Left lung (tissue), 4 donors: ENCODE measurements at regions not wholly inside any gene's neighbourhood (a gene's known extent, or its start where the extent isn't known, plus 50 kb on each side); places are given as distances from the start of the nearest gene placed in this dataset.
A peak's percentile ranks its signal among the peaks of the same experiment; 100 is the strongest.

Experiments used
- ATAC-seq: fragments of 200-7000 bp; cut with Tn5 transposase; one replicate; pipeline ENCODE4 v1.9.1; 2020; ENCODE audit warnings: moderate library complexity
- DNase-seq, 4 donors: peaks; one replicate each; pipeline ENCODE4 v3.0.0-alpha.2; 2013 to 2020
- H3K27ac ChIP-seq, 2 donors: fragments of 200-600 bp; sonication (generic) in 1 of 2; one replicate each; pipeline versions ENCODE4 v1.5.0 to v1.8.0; 2020 to 2021
- H3K27me3 ChIP-seq, 2 donors: fragments of 200-600 bp; sonication (generic) in 1 of 2; one replicate each; pipeline versions ENCODE4 v1.5.0 to v1.8.0; 2020 to 2021
- H3K36me3 ChIP-seq, 2 donors: fragments of 200-600 bp; sonication (generic) in 1 of 2; one replicate each; pipeline versions ENCODE4 v1.5.0 to v1.8.0; 2020 to 2021
- H3K4me1 ChIP-seq, 2 donors: fragments of 200-600 bp; one replicate each; pipeline ENCODE4 v1.8.0; 2021
- H3K4me3 ChIP-seq, 2 donors: fragments of 200-600 bp; sonication (generic) in 1 of 2; one replicate each; pipeline versions ENCODE4 v1.5.0 to v1.8.0; 2020 to 2021; ENCODE audit warnings: mild to moderate bottlenecking in 1 of 2
- H3K9me3 ChIP-seq, 2 donors: fragments of 200-600 bp; sonication (generic) in 1 of 2; one replicate each; pipeline versions ENCODE4 v1.5.0 to v1.8.0; 2020 to 2021
- CTCF ChIP-seq, 2 donors: fragments of 200-600 bp; sonication (generic) in 1 of 2; IDR thresholded peaks; one replicate each; pipeline versions ENCODE4 v1.5.0 to v1.8.0; 2021; ENCODE audit warnings: antibody characterized with exemption in 2 of 2
- intact Hi-C, 2 donors: fragments of 100-400 bp; cut with DNase I; formaldehyde crosslinking; loops; one replicate each; pipeline versions ENCODE4 v1.11.2 to v1.14.2; 2022
- donor health status: DM: no; HTN: yes; CAD: no.
- donor health status: DM: no; HTN: no; CAD: no.

DNA sequence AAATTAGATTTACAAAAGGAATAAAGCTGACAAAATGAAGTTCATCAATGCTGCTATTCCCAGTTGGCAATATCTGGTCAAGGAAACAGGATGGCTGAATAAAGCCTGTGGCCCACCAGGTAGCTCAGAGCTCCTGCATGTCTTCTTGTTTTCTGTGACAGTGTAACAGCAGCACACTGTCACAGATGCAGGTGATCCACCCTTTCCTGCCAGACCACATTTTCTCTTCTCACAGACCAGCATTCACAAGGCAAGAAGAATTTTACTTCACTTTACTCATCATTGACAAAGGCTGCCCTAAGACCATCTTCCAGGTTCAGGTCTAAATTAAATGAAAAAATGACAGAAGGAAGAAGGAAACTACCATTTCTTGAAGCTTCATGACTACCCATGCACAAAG lies 166.2 kb upstream of the MEIS1 start:
- ATAC-seq = no peak

DNA sequence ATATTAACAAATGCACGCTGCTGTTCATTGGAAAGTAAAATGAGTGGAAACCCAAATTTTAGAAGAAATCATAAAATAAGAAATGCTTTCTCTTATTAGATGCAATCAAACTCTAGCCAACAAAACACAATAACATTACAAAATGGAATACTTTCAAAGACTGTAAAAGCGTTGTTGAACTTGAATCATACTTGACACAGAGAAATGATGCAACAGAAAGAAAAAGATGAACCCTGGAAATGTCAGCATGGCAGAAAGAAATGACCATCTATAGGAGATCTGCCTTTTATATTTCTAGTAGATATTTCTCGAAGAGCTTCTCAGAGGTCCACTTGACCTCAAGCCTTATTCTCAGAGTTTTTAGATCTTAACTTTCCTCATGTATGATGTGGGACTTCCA lies 170.6 kb upstream of the MEIS1 start:
- no peak for ATAC-seq
- no peaks in the 10 kb centered on the region for H3K9me3 ChIP-seq
- no peak for DNase-seq
- no peaks in the 10 kb centered on the region for H3K27me3 ChIP-seq
- TF ChIP-seq CTCF (IDR thresholded peaks at IDR 0.05) = no peak
- H3K36me3 ChIP-seq = no peaks in the 10 kb centered on the region
- intact Hi-C loops = no loop called here
- H3K27ac ChIP-seq = no peak overlapping the region
- no peak overlapping the region for H3K4me3 ChIP-seq
- no peaks in the 10 kb centered on the region for H3K4me1 ChIP-seq

More for the DNA sequence above, 166.2 kb upstream of the MEIS1 start:
- TF ChIP-seq CTCF (IDR thresholded peaks at IDR 0.05) = no peak
- no peaks in the 10 kb centered on the region for H3K36me3 ChIP-seq
- no peak overlapping the region for H3K4me3 ChIP-seq
- no peaks in the 10 kb centered on the region for H3K9me3 ChIP-seq
- intact Hi-C loops = no loop called here
- H3K4me1 ChIP-seq = no peaks in the 10 kb centered on the region
- no peak overlapping the region for H3K27ac ChIP-seq
- DNase-seq = no peak
- no peaks in the 10 kb centered on the region for H3K27me3 ChIP-seq

DNA sequence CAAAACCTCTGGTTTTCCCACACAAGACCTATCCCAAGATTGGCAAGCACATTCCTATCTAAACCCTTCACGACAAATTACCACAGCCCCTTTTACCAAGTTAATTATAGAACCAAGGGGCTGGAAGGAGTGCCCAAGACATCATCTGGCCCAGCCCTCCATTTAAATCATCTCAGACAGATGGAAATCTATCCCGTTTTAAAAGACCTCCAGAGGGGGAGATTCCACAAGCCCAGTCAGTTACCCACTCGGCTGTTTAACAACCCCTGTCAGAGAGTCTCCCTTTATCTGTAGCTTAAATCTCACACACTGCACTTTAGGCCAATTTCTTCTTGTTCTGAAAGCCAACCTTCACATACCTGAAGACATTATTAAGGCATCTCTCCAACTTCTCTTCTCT lies 179.1 kb upstream of the MEIS1 start:
- no peak for DNase-seq
- no peak for TF ChIP-seq CTCF (IDR thresholded peaks at IDR 0.05)
- intact Hi-C loops = no loop called here
- H3K36me3 ChIP-seq = no peaks in the 10 kb centered on the region
- ATAC-seq = no peak
- no peaks in the 10 kb centered on the region for H3K27me3 ChIP-seq
- no peaks in the 10 kb centered on the region for H3K9me3 ChIP-seq
- H3K27ac ChIP-seq = no peak overlapping the region
- no peaks in the 10 kb centered on the region for H3K4me1 ChIP-seq
- H3K4me3 ChIP-seq = no peak overlapping the region

DNA sequence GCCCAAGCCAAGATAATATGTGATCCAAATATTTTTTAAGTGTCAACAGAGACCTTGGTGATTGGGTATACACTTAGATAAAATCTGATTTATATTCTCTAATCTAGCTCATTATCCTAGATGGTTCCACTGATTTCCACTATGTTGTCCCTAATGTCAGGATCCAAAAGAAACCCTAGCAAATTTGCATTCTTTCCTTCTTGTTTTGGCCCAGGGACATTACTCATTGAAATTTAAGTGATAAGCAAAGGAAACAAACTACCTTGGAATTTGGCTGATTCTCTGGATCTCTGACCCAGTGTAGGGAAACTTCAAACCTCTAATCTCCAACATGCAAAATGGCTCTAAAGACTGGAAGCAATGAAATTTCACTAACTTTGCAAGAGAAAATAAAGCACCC lies 179.8 kb upstream of the MEIS1 start:
- H3K27ac ChIP-seq = no peak overlapping the region
- H3K4me1 ChIP-seq = no peaks in the 10 kb centered on the region
- no peaks in the 10 kb centered on the region for H3K36me3 ChIP-seq
- no peaks in the 10 kb centered on the region for H3K9me3 ChIP-seq
- no peak for TF ChIP-seq CTCF (IDR thresholded peaks at IDR 0.05)
- ATAC-seq = no peak
- no peak overlapping the region for H3K4me3 ChIP-seq
- no peaks in the 10 kb centered on the region for H3K27me3 ChIP-seq
- DNase-seq = no peak
- intact Hi-C loops = no loop called here

DNA sequence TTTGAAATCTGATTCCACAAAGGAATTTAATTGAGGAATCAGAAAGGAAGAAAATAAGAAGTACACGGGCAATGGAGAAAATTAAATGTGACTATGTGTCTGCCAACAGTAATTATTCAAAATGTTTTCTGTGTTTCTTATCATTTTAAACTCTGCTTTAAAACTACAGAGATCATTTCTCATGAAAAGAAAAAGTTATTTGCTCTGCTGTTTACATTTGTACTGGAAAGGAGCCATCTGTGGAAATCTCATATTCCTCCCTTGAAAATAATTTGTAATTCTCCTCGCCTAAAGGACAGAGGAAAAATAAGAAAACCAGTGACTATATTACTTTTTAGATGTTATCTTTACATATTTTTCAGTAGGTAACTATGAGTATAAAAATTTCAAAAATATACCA lies 181.9 kb upstream of the MEIS1 start:
- H3K4me1 ChIP-seq = no peaks in the 10 kb centered on the region
- no peaks in the 10 kb centered on the region for H3K27me3 ChIP-seq
- intact Hi-C loops = no loop called here
- TF ChIP-seq CTCF (IDR thresholded peaks at IDR 0.05) = no peak
- DNase-seq (peak in 1 of 4 donors; percentile 39), ATAC-seq (no peak)
- H3K27ac ChIP-seq = no peak overlapping the region
- H3K4me3 ChIP-seq = no peak overlapping the region
- no peaks in the 10 kb centered on the region for H3K9me3 ChIP-seq
- no peaks in the 10 kb centered on the region for H3K36me3 ChIP-seq
